Posterior vena cava (tissue), 2 donors: ENCODE measurements at regions not wholly inside any gene's neighbourhood (a gene's known extent, or its start where the extent isn't known, plus 50 kb on each side); places are given as distances from the start of the nearest gene placed in this dataset.

ENCODE experiments used
- DNase-seq: peaks from one replicate; pipeline ENCODE4 v3.0.0-alpha.2; 2020; ENCODE audit warnings: low spot score
- intact Hi-C, 2 donors: fragments of 100-400 bp; cut with DNase I; formaldehyde crosslinking; loops; one replicate each; pipeline versions ENCODE4 v1.14.1 to v1.14.2; 2022 to 2023
- donor health status: DM: yes; HTN: yes; CAD: no.
- donor health status: DM: yes; HTN: yes; CAD: no.

- DNase-seq: no peak
- intact Hi-C loops: no loop called here
Observed at GRCh38 chr9:15113288-15113687, 193.7 kb downstream of the TTC39B start.

GRCh38 chr9:15111071-15111470, 195.9 kb downstream of the TTC39B start:
- no peak for DNase-seq
- intact Hi-C loops: no loop called here

- intact Hi-C loops: loop anchor here in 1 of 2 donors (10.0 kb wide), 1 partner anchor 120 kb away; no protein-coding TSS in a partner anchor
- DNase-seq: no peak
Observed at GRCh38 chr9:15104826-15105420, 194.7 kb upstream of the FREM1 start.

GRCh38 chr9:15103290-15103689, 193.1 kb upstream of the FREM1 start:
- intact Hi-C loops: loop anchor here in 1 of 2 donors (10.0 kb wide), 1 partner anchor 122 kb away; no protein-coding TSS in a partner anchor

GRCh38 chr9:15101095-15101494, 190.9 kb upstream of the FREM1 start:
- no peak for DNase-seq
- intact Hi-C loops: loop anchor here in 1 of 2 donors (10.0 kb wide), 1 partner anchor 124 kb away; no protein-coding TSS in a partner anchor

More at GRCh38 chr9:15103290-15103689, 193.1 kb upstream of the FREM1 start:
- DNase-seq: no peak

GRCh38 chr9:15100571-15100970, 190.3 kb upstream of the FREM1 start:
- no peak for DNase-seq
- intact Hi-C loops: loop anchor here in 1 of 2 donors (10.0 kb wide), 1 partner anchor 124 kb away; no protein-coding TSS in a partner anchor

- intact Hi-C loops: no loop called here
- DNase-seq: no peak
Observed at GRCh38 chr9:15096972-15097371, 186.7 kb upstream of the FREM1 start.

GRCh38 chr9:15086778-15087324, 176.6 kb upstream of the FREM1 start:
- intact Hi-C loops: no loop called here
- DNase-seq: no peak

GRCh38 chr9:15086156-15086763, 176.0 kb upstream of the FREM1 start:
- intact Hi-C loops: no loop called here
- no peak for DNase-seq

- no peak for DNase-seq
- intact Hi-C loops: no loop called here
Observed at GRCh38 chr9:15081021-15081753, 171.0 kb upstream of the FREM1 start.

GRCh38 chr9:15080401-15080800, 170.2 kb upstream of the FREM1 start:
- no peak for DNase-seq
- intact Hi-C loops: no loop called here

GRCh38 chr9:15079989-15080388, 169.8 kb upstream of the FREM1 start:
- intact Hi-C loops: no loop called here

GRCh38 chr9:15077946-15078729, 167.9 kb upstream of the FREM1 start:
- DNase-seq: no peak
- intact Hi-C loops: loop anchor here in 1 of 2 donors (2.0 kb wide), 1 partner anchor 89 kb away; no protein-coding TSS in a partner anchor

More at GRCh38 chr9:15079989-15080388, 169.8 kb upstream of the FREM1 start:
- no peak for DNase-seq

GRCh38 chr9:15073620-15074019, 163.4 kb upstream of the FREM1 start:
- DNase-seq: no peak
- intact Hi-C loops: no loop called here

GRCh38 chr9:15070716-15071115, 160.5 kb upstream of the FREM1 start:
- DNase-seq: no peak
- intact Hi-C loops: no loop called here

GRCh38 chr9:15069106-15069505, 158.9 kb upstream of the FREM1 start:
- intact Hi-C loops: no loop called here
- no peak for DNase-seq

GRCh38 chr9:15068261-15068660, 158.0 kb upstream of the FREM1 start:
- intact Hi-C loops: no loop called here
- no peak for DNase-seq

- intact Hi-C loops: no loop called here
- DNase-seq: no peak
Observed at GRCh38 chr9:15059003-15059402, 148.8 kb upstream of the FREM1 start.

GRCh38 chr9:15058236-15058635, 148.0 kb upstream of the FREM1 start:
- no peak for DNase-seq
- intact Hi-C loops: no loop called here
